ENCODE measurements at regions not wholly inside any gene's neighbourhood (a gene's known extent, or its start where the extent isn't known, plus 50 kb on each side); places are given as distances from the start of the nearest gene placed in this dataset.

GRCh38 chr5:74990194-74990593, 62.2 kb downstream of the GCNT4 start:
- TF ChIP-seq EZH2 (IDR thresholded peaks at IDR 0.05; ENCODE audit: insufficient read depth, poor library complexity, severe bottlenecking), result no peak
- no peak for TF ChIP-seq EZH2phosphoT487 (IDR thresholded peaks at IDR 0.05; ENCODE audit: insufficient read depth, low read depth)
